ENCODE measurements at regions not wholly inside any gene's neighbourhood (a gene's known extent, or its start where the extent isn't known, plus 50 kb on each side); places are given as distances from the start of the nearest gene placed in this dataset.

DNA sequence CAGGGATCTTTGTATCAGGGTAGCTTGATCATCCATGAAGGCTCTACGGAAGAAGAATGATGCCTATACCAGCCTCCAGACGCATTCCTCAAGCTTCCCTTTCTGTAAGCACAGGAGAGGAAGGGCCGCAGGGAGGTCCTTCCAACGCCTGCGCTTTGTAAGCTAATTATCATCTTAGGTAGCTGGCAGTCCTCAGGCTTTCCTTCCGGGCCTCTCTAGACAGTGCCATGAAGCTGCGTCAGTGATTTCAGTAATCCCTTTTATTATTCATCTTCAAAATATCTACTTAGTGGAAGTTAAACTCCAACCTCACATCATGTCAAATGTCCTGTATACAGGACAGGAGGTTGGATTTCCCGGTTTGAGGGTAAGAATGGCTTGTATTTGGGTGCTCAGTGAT is 92.3 kb downstream of the ETAA1 start:
- H3K4me3 ChIP-seq (ENCODE audit: low read depth, low read length): no peak overlapping the region
- CTCF ChIA-PET: interaction anchor here (1.2 kb wide), 1 partner anchor 12 kb away, joined by 4 read pairs; no protein-coding TSS in a partner anchor
- POLR2A ChIA-PET: no interaction called here
- H3K27me3 ChIP-seq (ENCODE audit: control insufficient read depth, insufficient read depth, low read length): no peaks in the 10 kb centered on the region
- H3K36me3 ChIP-seq (ENCODE audit: control insufficient read depth, insufficient read depth, low read length): no peaks in the 10 kb centered on the region
- no peak for TF ChIP-seq CTCF (IDR thresholded peaks at IDR 0.05; ENCODE audit: insufficient read depth, low read depth, low read length)
- DNase-seq (ENCODE audit: low read depth): no peak

- H3K27me3 ChIP-seq (ENCODE audit: control insufficient read depth, insufficient read depth, low read length): no peaks in the 10 kb centered on the region
- ChIA-PET CTCF (no interaction called here), POLR2A (no interaction called here)
- H3K36me3 ChIP-seq (ENCODE audit: control insufficient read depth, insufficient read depth, low read length): no peaks in the 10 kb centered on the region
- DNase-seq (ENCODE audit: low read depth): no peak
- TF ChIP-seq CTCF (IDR thresholded peaks at IDR 0.05; ENCODE audit: insufficient read depth, low read depth, low read length): no peak
- H3K4me3 ChIP-seq (ENCODE audit: low read depth, low read length): no peak overlapping the region
Observed at GRCh38 chr2:67498931-67499330, 101.8 kb downstream of the ETAA1 start.

DNA sequence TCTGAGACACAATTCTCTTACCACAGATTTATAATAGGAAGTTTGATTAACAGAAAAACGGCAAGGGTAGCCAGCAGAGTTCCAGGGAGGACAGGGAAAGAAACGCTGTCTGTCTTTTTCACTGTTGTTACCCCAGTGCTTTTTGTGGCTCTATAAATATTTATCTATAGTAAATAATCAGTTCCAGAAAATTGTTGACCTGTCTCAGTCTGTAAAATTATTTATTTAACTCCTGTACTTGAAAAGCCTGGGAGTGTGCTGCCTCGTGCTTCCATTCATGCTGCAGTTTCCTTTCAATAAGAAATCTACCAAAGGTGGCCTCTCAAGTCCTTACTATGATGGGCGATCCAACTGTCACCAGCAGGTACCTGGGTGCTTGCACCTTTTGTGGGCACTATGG is 102.9 kb downstream of the ETAA1 start:
- ChIA-PET CTCF (interaction anchor here (1.6 kb wide), 1 partner anchor 14 kb away, joined by 3 read pairs; no protein-coding TSS in a partner anchor), POLR2A (no interaction called here)
- no peaks in the 10 kb centered on the region for H3K36me3 ChIP-seq (ENCODE audit: control insufficient read depth, insufficient read depth, low read length)
- DNase-seq (ENCODE audit: low read depth): no peak
- no peak overlapping the region for H3K4me3 ChIP-seq (ENCODE audit: low read depth, low read length)
- no peaks in the 10 kb centered on the region for H3K27me3 ChIP-seq (ENCODE audit: control insufficient read depth, insufficient read depth, low read length)
- TF ChIP-seq CTCF (IDR thresholded peaks at IDR 0.05; ENCODE audit: insufficient read depth, low read depth, low read length): no peak

DNA sequence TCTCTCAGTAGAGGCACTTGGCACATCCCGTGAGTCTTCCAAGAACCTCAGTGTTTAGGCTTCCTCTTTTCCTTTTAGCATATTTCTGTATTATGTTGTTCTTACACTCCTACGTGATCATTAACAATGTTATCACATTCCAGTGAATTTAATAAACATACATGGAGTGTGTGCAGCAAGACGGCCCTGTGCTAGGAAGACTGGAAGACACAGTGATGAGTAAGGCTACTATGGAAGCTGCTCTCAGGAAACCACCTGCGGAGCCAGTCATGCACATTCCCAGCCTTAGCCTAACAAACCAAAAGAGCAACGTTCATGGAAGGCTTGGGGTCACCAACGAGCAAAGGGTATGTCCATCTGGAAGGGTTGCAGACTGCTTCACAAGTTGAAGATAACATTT is 103.4 kb downstream of the ETAA1 start:
- POLR2A ChIA-PET: no interaction called here

GRCh38 chr2:67502346-67503065 is 105.4 kb downstream of the ETAA1 start:
- Histone ChIP-seq H3K4me3 (ENCODE audit: low read depth, low read length) (no peak overlapping the region), H3K36me3 (ENCODE audit: control insufficient read depth, insufficient read depth, low read length) (no peaks in the 10 kb centered on the region), H3K27me3 (ENCODE audit: control insufficient read depth, insufficient read depth, low read length) (no peaks in the 10 kb centered on the region)
- CTCF ChIA-PET: interaction anchor here (0.6 to 1.5 kb wide), 2 partner anchors 11 to 39 kb away, joined by 3 to 4 read pairs; no protein-coding TSS in a partner anchor
- POLR2A ChIA-PET: no interaction called here
- no peak for DNase-seq (ENCODE audit: low read depth)
- TF ChIP-seq CTCF (IDR thresholded peaks at IDR 0.05; ENCODE audit: insufficient read depth, low read depth, low read length): no peak

More for the DNA sequence above, 103.4 kb downstream of the ETAA1 start:
- TF ChIP-seq CTCF (IDR thresholded peaks at IDR 0.05; ENCODE audit: insufficient read depth, low read depth, low read length): no peak
- CTCF ChIA-PET: interaction anchor here (1.0 to 1.6 kb wide), 2 partner anchors 10 to 15 kb away, joined by 3 read pairs; no protein-coding TSS in a partner anchor
- no peak for DNase-seq (ENCODE audit: low read depth)
- Histone ChIP-seq H3K27me3 (ENCODE audit: control insufficient read depth, insufficient read depth, low read length) (no peaks in the 10 kb centered on the region), H3K36me3 (ENCODE audit: control insufficient read depth, insufficient read depth, low read length) (no peaks in the 10 kb centered on the region), H3K4me3 (ENCODE audit: low read depth, low read length) (no peak overlapping the region)
